ENCODE measurements at regions not wholly inside any gene's neighbourhood (a gene's known extent, or its start where the extent isn't known, plus 50 kb on each side); places are given as distances from the start of the nearest gene placed in this dataset.
A peak's percentile ranks its signal among the peaks of the same experiment; 100 is the strongest.

DNA sequence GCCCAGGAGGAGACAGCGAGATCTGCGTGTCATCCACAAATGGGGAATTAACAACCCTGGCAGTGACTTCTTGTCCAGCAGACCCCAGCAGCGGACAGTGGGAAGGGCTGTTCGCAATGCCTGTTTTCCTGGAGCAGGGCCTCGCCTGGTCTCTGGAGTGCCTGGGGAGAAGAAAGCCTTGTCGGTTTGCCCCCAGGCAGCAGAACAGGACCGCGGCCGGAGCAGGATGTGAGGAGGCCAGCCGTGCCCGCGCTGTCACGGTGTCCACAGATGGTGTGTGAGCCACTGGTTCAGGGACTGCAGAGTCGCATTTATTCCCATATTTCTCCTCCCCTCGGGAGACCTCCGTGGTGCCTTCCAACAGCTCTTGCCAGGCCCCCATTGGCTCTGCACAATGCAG is 68.5 kb upstream of the GSE1 start:
- Histone ChIP-seq H2BK5ac (ENCODE audit: insufficient read length, low read length) (no peak overlapping the region), H3K79me2 (ENCODE audit: insufficient read depth, low read length) (no peaks in the 10 kb centered on the region), H2BK15ac (ENCODE audit: low read depth, low read length) (no peak overlapping the region), H4K8ac (replicated peaks; ENCODE audit: insufficient read length, low read depth, low read length) (no peak overlapping the region), H3K4me2 (ENCODE audit: insufficient read depth, insufficient read length, low read length) (no peak overlapping the region), H3K23me2 (ENCODE audit: insufficient read length, low read depth, low read length, poor library complexity, severe bottlenecking) (no peaks in the 10 kb centered on the region), H3K14ac (ENCODE audit: insufficient read depth, low read length) (0 out of 2 replicates have a peak overlapping the region, but pooled peaks have one; percentile 16), H3K27ac (ENCODE audit: insufficient read length, low read depth, low read length) (no peak overlapping the region), H2BK20ac (ENCODE audit: low read depth, low read length, poor library complexity, severe bottlenecking) (no peak overlapping the region), H3K4ac (ENCODE audit: low read depth, low read length) (no peak overlapping the region), H4K91ac (ENCODE audit: insufficient read length, low read depth, low read length) (no peak overlapping the region), H3K27me3 (ENCODE audit: insufficient read depth, low read length) (no peaks in the 10 kb centered on the region), H4K5ac (ENCODE audit: insufficient read length, low read depth, low read length) (no peak overlapping the region), H2BK12ac (ENCODE audit: insufficient read length, low read depth, low read length) (no peak overlapping the region), H2BK120ac (ENCODE audit: low read depth, low read length, poor library complexity, severe bottlenecking) (no peak overlapping the region), H3T11ph (ENCODE audit: low read length) (no peak overlapping the region), H3K56ac (ENCODE audit: insufficient read length, low read depth, low read length) (no peak overlapping the region), H3K18ac (ENCODE audit: insufficient read length, low read depth, low read length) (no peak overlapping the region), H3K9me3 (ENCODE audit: control insufficient read depth, low read depth, low read length) (peaks cover 6% of the 10 kb centered on the region), H3K9ac (ENCODE audit: extremely low read depth, insufficient read length, low read length) (no peak overlapping the region), H2AK5ac (ENCODE audit: insufficient read length, low read length) (no peak overlapping the region), H3K23ac (ENCODE audit: insufficient read length, low read depth, low read length) (no peak overlapping the region), H2AFZ (ENCODE audit: low read length) (no peak overlapping the region), H4K20me1 (ENCODE audit: control insufficient read depth, insufficient read depth, insufficient read length) (no peaks in the 10 kb centered on the region), H3K4me1 (ENCODE audit: insufficient read depth, low read length) (no peaks in the 10 kb centered on the region; the same call in 1 of the 2 replicates), H3K79me1 (ENCODE audit: insufficient read depth, low read depth, low read length, poor library complexity, severe bottlenecking) (no peaks in the 10 kb centered on the region)
- Mint-ChIP-seq H3K9me3 (peaks cover 5 to 7% of the 10 kb centered on the region in 2 experiments), H3K4me3 (no peak overlapping the region), H3K27ac (no peak overlapping the region; a peak in 1 of 7 replicates), H3K27me3 (ENCODE audit: low read depth) (peaks cover 3% of the 10 kb centered on the region), H3K4me1 (peaks cover 13 to 15% of the 10 kb centered on the region in 2 experiments), H3K36me3 (ENCODE audit: insufficient read depth in 1 of 3, low read depth in 3 of 3) (peaks cover 4 to 6% (median 5%) of the 10 kb centered on the region in 3 experiments)
- WGBS (ENCODE audit: extremely low coverage, insufficient read length, low lambda C conversion rate): no CpG with 5 or more reads among the region's 16 CpGs
- no peak for DNase-seq
- TF ChIP-seq, protein P1, sequence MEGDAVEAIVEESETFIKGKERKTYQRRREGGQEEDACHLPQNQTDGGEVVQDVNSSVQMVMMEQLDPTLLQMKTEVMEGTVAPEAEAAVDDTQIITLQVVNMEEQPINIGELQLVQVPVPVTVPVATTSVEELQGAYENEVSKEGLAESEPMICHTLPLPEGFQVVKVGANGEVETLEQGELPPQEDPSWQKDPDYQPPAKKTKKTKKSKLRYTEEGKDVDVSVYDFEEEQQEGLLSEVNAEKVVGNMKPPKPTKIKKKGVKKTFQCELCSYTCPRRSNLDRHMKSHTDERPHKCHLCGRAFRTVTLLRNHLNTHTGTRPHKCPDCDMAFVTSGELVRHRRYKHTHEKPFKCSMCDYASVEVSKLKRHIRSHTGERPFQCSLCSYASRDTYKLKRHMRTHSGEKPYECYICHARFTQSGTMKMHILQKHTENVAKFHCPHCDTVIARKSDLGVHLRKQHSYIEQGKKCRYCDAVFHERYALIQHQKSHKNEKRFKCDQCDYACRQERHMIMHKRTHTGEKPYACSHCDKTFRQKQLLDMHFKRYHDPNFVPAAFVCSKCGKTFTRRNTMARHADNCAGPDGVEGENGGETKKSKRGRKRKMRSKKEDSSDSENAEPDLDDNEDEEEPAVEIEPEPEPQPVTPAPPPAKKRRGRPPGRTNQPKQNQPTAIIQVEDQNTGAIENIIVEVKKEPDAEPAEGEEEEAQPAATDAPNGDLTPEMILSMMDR (conservative IDR thresholded peaks at IDR 0.05): no peak

All from H9 (cell line).